DOHH2 (cell line): ENCODE measurements at regions not wholly inside any gene's neighbourhood (a gene's known extent, or its start where the extent isn't known, plus 50 kb on each side); places are given as distances from the start of the nearest gene placed in this dataset.

Experiments
- H3F3A ChIP-seq: fragments of 200-600 bp; sonication (generic), shearing (Covaris generic); 2 replicates; pipeline ENCODE4 v1.6.0; 2016; ENCODE audit warnings: antibody characterized with exemption, mild to moderate bottlenecking; ENCODE audit not compliant: control insufficient read depth, insufficient read depth
- H3K27ac ChIP-seq: fragments of 200-600 bp; sonication (generic); 2 replicates; pipeline ENCODE4 v1.5.1; 2014; ENCODE audit warnings: low read depth, mild to moderate bottlenecking, low read length, moderate library complexity
- H3K27me3 ChIP-seq: fragments of 200-600 bp; sonication (generic); 2 replicates; pipeline ENCODE4 v1.6.1; 2014; ENCODE audit warnings: mild to moderate bottlenecking, low read length, mixed read lengths; ENCODE audit not compliant: control insufficient read depth
- H3K36me3 ChIP-seq: fragments of 200-600 bp; sonication (generic); 2 replicates; pipeline ENCODE4 v1.6.1; 2014; ENCODE audit warnings: mild to moderate bottlenecking, low read length, moderate library complexity, mixed read lengths; ENCODE audit not compliant: control insufficient read depth
- H3K4me1 ChIP-seq: fragments of 200-600 bp; sonication (generic); 2 replicates; pipeline ENCODE4 v1.6.1; 2014; ENCODE audit warnings: mild to moderate bottlenecking, low read length, mixed read lengths; ENCODE audit not compliant: control insufficient read depth
- H3K4me2 ChIP-seq: fragments of 200-600 bp; sonication (generic); 2 replicates; pipeline ENCODE4 v1.6.0; 2014; ENCODE audit warnings: mild to moderate bottlenecking, low read length, moderate library complexity
- H3K4me3 ChIP-seq: fragments of 200-600 bp; sonication (generic); 2 replicates; pipeline ENCODE4 v1.5.1; 2014; ENCODE audit warnings: mild to moderate bottlenecking, low read length, mixed read lengths
- H3K79me2 ChIP-seq: fragments of 200-600 bp; sonication (generic); 2 replicates; pipeline ENCODE4 v1.6.1; 2014; ENCODE audit warnings: mild to moderate bottlenecking, low read length, mixed read lengths; ENCODE audit not compliant: control insufficient read depth
- H3K9me2 ChIP-seq: fragments of 200-600 bp; sonication (generic); replicated peaks from 2 replicates; pipeline ENCODE4 v1.6.1; 2014; ENCODE audit warnings: mild to moderate bottlenecking, low read length, mixed read lengths; ENCODE audit not compliant: control insufficient read depth
- H3K9me3 ChIP-seq: fragments of 200-600 bp; sonication (generic); 2 replicates; pipeline ENCODE4 v1.6.1; 2014; ENCODE audit warnings: antibody characterized with exemption, low read length, mixed read lengths; ENCODE audit not compliant: control insufficient read depth, insufficient read depth
- H4K20me1 ChIP-seq: fragments of 200-600 bp; sonication (generic); 2 replicates; pipeline ENCODE4 v1.6.0; 2014; ENCODE audit warnings: low read depth, mild to moderate bottlenecking, antibody characterized with exemption, low read length, moderate library complexity; ENCODE audit not compliant: control insufficient read depth, insufficient read depth
- CTCF ChIP-seq: fragments of 200-600 bp; sonication (generic); IDR thresholded peaks from one replicate; pipeline ENCODE4 v1.5.1; 2014; ENCODE audit warnings: antibody characterized with exemption, mild to moderate bottlenecking, low read depth, low read length; ENCODE audit not compliant: poor library complexity, severe bottlenecking
- EZH2phosphoT487 ChIP-seq: fragments of 200-600 bp; sonication (generic); IDR thresholded peaks from 2 replicates; pipeline ENCODE4 v1.6.1; 2017; ENCODE audit warnings: borderline replicate concordance, mild to moderate bottlenecking, antibody characterized with exemption, low read length, moderate library complexity, mixed read lengths

DNA sequence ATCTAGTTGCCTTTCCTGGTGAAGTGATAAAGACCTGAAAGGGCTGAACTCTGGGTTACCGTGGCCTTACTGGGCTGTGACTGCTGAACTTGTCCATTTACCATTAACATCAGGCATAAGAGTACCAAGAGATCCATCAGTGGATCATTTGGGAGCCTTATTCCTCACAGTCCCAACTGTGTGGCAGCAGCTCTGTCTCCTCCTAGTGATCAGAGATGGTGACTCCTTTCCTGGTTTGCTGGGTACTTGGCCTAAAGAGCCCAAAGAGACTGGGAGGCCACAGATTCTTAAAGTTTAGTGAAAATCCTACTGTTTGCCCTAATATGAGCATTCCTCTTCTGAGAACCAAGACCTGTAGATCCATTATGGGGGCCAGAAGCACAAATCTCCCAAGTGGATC lies 56.3 kb upstream of the ATP6AP2 start:
- Histone ChIP-seq H3K9me2 (no peaks in the 10 kb centered on the region), H3K4me3 (no peak overlapping the region), H3K27ac (no peak overlapping the region), H4K20me1 (no peaks in the 10 kb centered on the region), H3K4me2 (no peak overlapping the region), H3K9me3 (no peaks in the 10 kb centered on the region), H3K36me3 (no peaks in the 10 kb centered on the region), H3K27me3 (no peaks in the 10 kb centered on the region), H3K4me1 (no peaks in the 10 kb centered on the region), H3K79me2 (no peaks in the 10 kb centered on the region), H3F3A (no peaks in the 10 kb centered on the region)
- TF ChIP-seq EZH2phosphoT487: no peak
- no peak for TF ChIP-seq CTCF

DNA sequence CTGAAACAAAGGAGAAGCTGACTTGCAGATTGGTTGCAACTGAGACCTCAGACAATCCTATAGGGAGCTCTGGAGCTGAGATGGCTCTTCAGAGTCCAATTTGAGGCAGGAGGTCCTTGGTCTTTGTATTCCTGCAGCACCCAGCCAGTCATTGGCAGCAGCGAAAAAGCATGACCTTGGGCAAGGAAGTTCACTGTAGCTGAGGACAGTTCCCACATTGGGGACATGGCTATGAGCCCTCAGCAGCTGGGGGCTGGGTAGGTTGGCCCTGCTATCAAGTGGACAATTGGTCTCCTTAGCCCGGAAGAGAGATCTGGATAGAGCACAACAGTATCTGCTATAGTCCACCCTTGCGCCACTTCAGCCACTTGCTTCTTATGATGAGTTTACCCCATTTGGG lies 56.9 kb upstream of the ATP6AP2 start:
- no peak overlapping the region for H3K4me3 ChIP-seq
- no peaks in the 10 kb centered on the region for H3K9me3 ChIP-seq
- no peaks in the 10 kb centered on the region for H3K9me2 ChIP-seq
- no peaks in the 10 kb centered on the region for H3K79me2 ChIP-seq
- no peak overlapping the region for H3K27ac ChIP-seq
- no peaks in the 10 kb centered on the region for H4K20me1 ChIP-seq
- no peak overlapping the region for H3K4me2 ChIP-seq
- H3F3A ChIP-seq: no peaks in the 10 kb centered on the region
- no peak for TF ChIP-seq CTCF
- no peak for TF ChIP-seq EZH2phosphoT487
- no peaks in the 10 kb centered on the region for H3K4me1 ChIP-seq
- no peaks in the 10 kb centered on the region for H3K36me3 ChIP-seq
- H3K27me3 ChIP-seq: no peaks in the 10 kb centered on the region

- no peaks in the 10 kb centered on the region for H3K9me3 ChIP-seq
- H3K4me2 ChIP-seq: no peak overlapping the region
- H3F3A ChIP-seq: no peaks in the 10 kb centered on the region
- no peaks in the 10 kb centered on the region for H3K36me3 ChIP-seq
- no peaks in the 10 kb centered on the region for H3K9me2 ChIP-seq
- no peak overlapping the region for H3K27ac ChIP-seq
- no peaks in the 10 kb centered on the region for H3K79me2 ChIP-seq
- H3K4me3 ChIP-seq: no peak overlapping the region
- no peaks in the 10 kb centered on the region for H3K4me1 ChIP-seq
- no peaks in the 10 kb centered on the region for H3K27me3 ChIP-seq
- H4K20me1 ChIP-seq: no peaks in the 10 kb centered on the region
- TF ChIP-seq CTCF (no peak), EZH2phosphoT487 (no peak)
These were observed 58.8 kb upstream of the ATP6AP2 start for GRCh38 chrX:40521868-40522450.
